Mucosa of rectum (tissue), 2 donors: ENCODE measurements at regions not wholly inside any gene's neighbourhood (a gene's known extent, or its start where the extent isn't known, plus 50 kb on each side); places are given as distances from the start of the nearest gene placed in this dataset.

Source experiments
- H3K27ac ChIP-seq, 2 donors: one replicate each; pipeline ENCODE4 v1.7.0; 2013; ENCODE audit warnings: inconsistent platforms in 2 of 2, low read depth in 2 of 2, low read length in 2 of 2
- H3K27me3 ChIP-seq, 2 donors: one replicate each; pipeline ENCODE4 v1.7.0; 2013; ENCODE audit warnings: low read length in 2 of 2; ENCODE audit not compliant: control insufficient read depth in 2 of 2, insufficient read depth in 2 of 2
- H3K36me3 ChIP-seq, 2 donors: one replicate each; pipeline ENCODE4 v1.7.0; 2013; ENCODE audit warnings: low read length in 2 of 2; ENCODE audit not compliant: control insufficient read depth in 2 of 2, insufficient read depth in 2 of 2
- H3K4me1 ChIP-seq, 2 donors: one replicate each; pipeline ENCODE4 v1.7.0; 2013; ENCODE audit warnings: low read length in 2 of 2, mild to moderate bottlenecking in 1 of 2; ENCODE audit not compliant: control insufficient read depth in 2 of 2, insufficient read depth in 2 of 2
- H3K4me3 ChIP-seq, 2 donors: one replicate each; pipeline ENCODE4 v1.7.0; 2013; ENCODE audit warnings: low read length in 2 of 2
- H3K9ac ChIP-seq, 2 donors: one replicate each; pipeline ENCODE4 v1.7.0; 2013; ENCODE audit warnings: low read length in 2 of 2, low read depth in 1 of 2, mild to moderate bottlenecking in 1 of 2
- H3K9me3 ChIP-seq, 2 donors: one replicate each; pipeline ENCODE4 v1.7.0; 2013; ENCODE audit warnings: low read length in 2 of 2; ENCODE audit not compliant: control insufficient read depth in 2 of 2
- donor health status: healthy.
- donor health status: Normal muscosa, but diverticular disease.

DNA sequence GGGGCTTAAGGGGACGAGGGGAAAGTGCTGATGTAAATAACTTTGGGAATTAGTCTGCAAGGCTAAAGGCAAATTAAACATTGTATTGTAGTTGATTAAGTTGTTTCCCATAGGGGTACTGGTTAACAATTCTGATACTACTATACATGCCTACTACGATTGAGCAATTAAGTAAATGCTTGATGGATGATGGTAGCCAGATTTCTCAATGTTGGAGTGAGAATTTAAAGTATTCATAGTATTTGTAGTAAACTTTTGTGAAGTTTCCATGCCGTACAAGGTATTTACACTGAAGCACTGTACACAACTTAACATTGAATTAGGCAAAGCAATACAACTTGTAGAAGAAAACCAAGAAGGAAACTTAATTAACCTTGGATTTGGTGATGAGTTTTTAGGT, 852.3 kb downstream of the QKI start:
- Histone ChIP-seq H3K36me3 (no peaks in the 10 kb centered on the region), H3K4me3 (no peak overlapping the region), H3K27me3 (no peaks in the 10 kb centered on the region), H3K27ac (no peak overlapping the region), H3K9me3 (peaks cover 0 to 2% of the 10 kb centered on the region in 2 donors), H3K4me1 (no peaks in the 10 kb centered on the region), H3K9ac (no peak overlapping the region)

DNA sequence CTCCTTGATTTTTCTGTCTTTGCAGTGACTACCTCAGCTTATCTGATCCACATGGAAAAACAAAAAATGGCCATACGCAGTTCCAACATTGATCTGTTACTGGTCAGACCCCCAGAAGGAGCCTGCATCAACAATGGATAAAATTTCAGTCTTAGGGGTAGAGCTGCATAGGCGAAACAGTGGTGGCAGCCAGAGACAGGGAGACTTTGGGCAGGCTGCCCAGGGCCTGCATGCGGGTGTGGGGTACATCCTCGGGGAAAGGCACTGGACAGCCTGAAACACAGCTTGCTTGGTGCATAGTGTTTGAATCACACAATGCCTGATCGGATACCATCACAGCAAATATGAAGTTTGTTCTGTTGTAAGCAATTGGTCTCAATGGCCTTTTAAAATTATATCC, 847.8 kb downstream of the QKI start:
- H3K36me3 ChIP-seq: no peaks in the 10 kb centered on the region
- no peak overlapping the region for H3K9ac ChIP-seq
- no peaks in the 10 kb centered on the region for H3K27me3 ChIP-seq
- H3K27ac ChIP-seq: no peak overlapping the region
- H3K4me3 ChIP-seq: no peak overlapping the region
- peaks cover 0 to 2% of the 10 kb centered on the region in 2 donors for H3K9me3 ChIP-seq
- no peaks in the 10 kb centered on the region for H3K4me1 ChIP-seq

DNA sequence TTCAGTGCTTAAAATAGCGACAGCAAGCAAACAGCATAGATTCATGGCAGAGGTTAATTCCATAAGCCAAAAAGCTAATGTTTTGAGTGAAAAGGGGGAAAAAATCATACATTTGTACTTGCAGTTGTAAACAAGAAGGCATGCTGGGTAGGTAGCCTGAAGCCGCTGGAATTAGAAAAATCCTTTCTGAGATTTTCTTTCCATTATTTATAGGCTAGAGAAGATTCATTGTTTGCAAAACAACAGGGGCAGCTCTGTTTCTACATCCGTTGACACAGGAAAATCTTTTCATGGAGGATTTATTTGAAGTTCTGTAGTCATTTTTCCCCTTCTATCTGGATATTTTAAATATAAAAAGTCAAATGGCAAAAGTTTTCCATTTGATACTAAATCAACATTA, 843.9 kb downstream of the QKI start:
- H3K9ac ChIP-seq: no peak overlapping the region
- no peaks in the 10 kb centered on the region for H3K36me3 ChIP-seq
- peaks cover 0 to 3% of the 10 kb centered on the region in 2 donors for H3K9me3 ChIP-seq
- H3K4me3 ChIP-seq: no peak overlapping the region
- H3K27me3 ChIP-seq: no peaks in the 10 kb centered on the region
- H3K4me1 ChIP-seq: no peaks in the 10 kb centered on the region
- H3K27ac ChIP-seq: no peak overlapping the region

DNA sequence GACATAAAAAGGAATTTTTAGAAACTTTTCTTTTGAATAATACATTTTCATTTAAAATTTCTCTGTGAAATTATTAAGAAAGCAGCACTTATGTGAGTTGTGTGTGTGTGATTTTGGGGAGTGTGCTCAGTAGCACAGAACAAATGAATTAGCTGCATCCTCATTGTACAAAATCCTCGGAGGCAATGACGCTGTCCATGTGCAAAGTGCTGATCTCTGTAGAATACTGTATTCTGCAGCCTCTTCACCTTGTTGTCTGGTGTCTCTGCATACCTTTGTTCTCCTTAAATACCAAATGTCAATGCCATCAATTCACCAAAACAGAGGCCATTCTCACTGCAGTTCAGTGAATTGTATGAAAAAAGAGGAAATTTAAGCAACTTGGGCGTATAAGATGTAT, 838.4 kb downstream of the QKI start:
- no peak overlapping the region for H3K27ac ChIP-seq
- no peak overlapping the region for H3K4me3 ChIP-seq
- no peak overlapping the region for H3K9ac ChIP-seq
- H3K36me3 ChIP-seq: no peaks in the 10 kb centered on the region
- peaks cover 0 to 5% of the 10 kb centered on the region in 2 donors for H3K9me3 ChIP-seq
- H3K27me3 ChIP-seq: no peaks in the 10 kb centered on the region
- no peaks in the 10 kb centered on the region for H3K4me1 ChIP-seq

DNA sequence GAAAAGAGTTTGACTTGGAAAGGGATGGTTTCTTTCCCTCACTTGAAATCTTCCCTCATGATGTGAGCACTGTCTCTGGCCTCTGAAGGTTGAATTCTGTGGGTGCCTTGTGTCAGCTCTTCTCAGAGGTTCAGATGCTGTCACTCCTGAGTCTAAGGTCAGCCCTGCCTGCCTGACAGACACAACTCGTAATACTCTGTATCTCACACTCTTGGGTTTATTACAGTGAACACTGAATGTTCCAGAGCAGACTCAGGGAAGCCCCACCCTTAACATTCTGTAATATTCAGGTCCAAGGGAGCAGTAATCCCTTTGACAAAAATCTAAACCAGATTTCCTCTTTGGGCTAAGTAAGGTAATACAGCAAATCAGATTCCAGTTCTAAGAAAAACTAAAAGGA, 837.8 kb downstream of the QKI start:
- Histone ChIP-seq H3K4me3 (no peak overlapping the region), H3K4me1 (no peaks in the 10 kb centered on the region), H3K9me3 (peaks cover 0 to 5% of the 10 kb centered on the region in 2 donors), H3K36me3 (no peaks in the 10 kb centered on the region), H3K27me3 (no peaks in the 10 kb centered on the region), H3K27ac (no peak overlapping the region), H3K9ac (no peak overlapping the region)

DNA sequence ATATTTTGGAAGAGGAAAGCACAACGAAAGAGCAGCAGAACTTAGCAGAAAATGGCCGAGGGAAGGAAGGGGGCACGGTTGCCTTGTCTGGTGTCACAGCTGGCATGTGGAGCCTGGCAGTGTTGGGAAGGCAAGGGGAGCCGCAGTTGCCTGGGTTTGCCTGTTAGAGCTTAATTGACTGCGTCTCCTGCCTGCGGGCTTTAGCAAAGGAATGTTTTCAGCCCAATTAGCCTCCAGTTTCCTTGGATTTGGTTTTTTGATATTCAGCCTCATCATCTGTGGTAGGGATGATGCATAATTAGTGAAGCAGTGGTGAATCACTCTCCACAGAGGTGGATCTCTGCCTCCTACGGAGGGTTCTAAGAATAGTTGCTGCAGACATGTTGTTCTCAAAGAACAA, 832.6 kb downstream of the QKI start:
- H3K4me1 ChIP-seq: no peaks in the 10 kb centered on the region
- H3K9me3 ChIP-seq: no peaks in the 10 kb centered on the region
- H3K27me3 ChIP-seq: no peaks in the 10 kb centered on the region
- no peak overlapping the region for H3K27ac ChIP-seq
- no peaks in the 10 kb centered on the region for H3K36me3 ChIP-seq
- H3K4me3 ChIP-seq: no peak overlapping the region
- H3K9ac ChIP-seq: no peak overlapping the region

DNA sequence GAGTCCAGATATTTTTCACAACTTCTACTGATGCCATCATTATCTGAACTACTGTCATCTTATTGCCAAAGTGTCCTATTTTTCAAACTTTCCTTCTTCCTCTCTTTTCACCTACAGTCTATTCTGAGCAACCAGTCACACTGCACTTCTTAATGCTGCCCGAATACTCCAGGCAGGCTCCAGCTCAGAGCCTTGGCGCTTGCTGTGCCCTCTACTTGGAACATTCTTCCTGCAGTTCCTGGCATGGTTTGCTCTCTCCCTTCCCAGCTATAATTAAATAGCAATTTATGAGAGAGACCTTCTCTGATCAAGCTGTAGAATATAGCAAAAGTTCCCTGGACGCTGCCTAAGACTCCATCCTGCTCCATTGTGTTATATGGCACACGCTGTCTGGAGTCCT, 831.6 kb downstream of the QKI start:
- no peaks in the 10 kb centered on the region for H3K9me3 ChIP-seq
- no peaks in the 10 kb centered on the region for H3K36me3 ChIP-seq
- no peak overlapping the region for H3K4me3 ChIP-seq
- no peak overlapping the region for H3K9ac ChIP-seq
- H3K27me3 ChIP-seq: no peaks in the 10 kb centered on the region
- H3K27ac ChIP-seq: no peak overlapping the region
- no peaks in the 10 kb centered on the region for H3K4me1 ChIP-seq

DNA sequence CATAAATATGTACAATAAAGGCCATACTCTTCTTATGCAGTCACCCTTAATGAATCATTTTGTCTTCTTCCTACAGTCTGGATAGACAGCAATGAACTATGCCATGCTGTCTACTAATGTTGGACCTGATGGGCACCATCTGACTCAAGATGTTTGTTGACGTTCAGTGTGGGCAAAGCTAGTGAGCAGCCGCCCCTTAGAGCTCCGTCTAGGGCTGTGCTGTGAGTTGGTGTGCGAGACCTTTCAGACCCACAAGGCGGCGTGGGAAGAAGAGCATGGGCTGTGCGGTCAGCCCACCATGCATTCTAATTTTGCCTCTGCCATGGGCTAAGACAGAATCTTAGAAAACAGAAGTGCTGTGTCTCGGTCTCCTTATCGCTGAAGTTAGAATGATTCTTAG, 829.4 kb downstream of the QKI start:
- no peak overlapping the region for H3K27ac ChIP-seq
- no peak overlapping the region for H3K4me3 ChIP-seq
- no peaks in the 10 kb centered on the region for H3K4me1 ChIP-seq
- H3K9me3 ChIP-seq: peaks cover 0 to 4% of the 10 kb centered on the region in 2 donors
- H3K36me3 ChIP-seq: no peaks in the 10 kb centered on the region
- no peak overlapping the region for H3K9ac ChIP-seq
- H3K27me3 ChIP-seq: no peaks in the 10 kb centered on the region

DNA sequence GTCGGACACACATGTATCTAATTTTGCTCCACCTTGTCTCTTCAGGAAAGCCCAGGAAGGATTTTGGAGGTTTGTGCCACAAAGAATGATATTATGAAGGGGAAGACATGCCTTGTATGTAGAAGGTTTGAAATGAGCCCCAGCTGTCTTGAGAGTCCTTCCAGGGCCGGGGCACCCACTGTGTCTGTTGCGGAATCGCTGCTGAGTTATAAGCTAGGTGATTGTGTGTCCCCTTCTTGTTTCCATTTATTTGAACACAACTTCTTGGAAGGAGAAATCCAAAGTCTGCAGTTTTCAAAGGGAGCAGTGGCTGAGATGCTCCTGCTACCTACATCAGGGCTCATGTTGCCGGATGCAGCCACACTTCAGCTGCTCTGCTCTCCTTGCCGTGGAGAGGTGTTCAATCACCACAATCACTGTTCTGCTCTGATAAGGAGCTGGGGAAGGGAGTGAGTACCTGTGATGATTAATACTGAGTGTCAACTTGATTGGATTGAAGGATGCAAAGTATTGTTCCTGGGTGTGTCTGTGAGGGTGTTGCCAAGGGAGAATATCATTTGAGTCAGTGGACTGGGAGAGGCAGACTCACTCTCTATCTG, 828.6 kb downstream of the QKI start:
- Histone ChIP-seq H3K27me3 (no peaks in the 10 kb centered on the region), H3K9me3 (peaks cover 0 to 4% of the 10 kb centered on the region in 2 donors), H3K4me3 (no peak overlapping the region)

DNA sequence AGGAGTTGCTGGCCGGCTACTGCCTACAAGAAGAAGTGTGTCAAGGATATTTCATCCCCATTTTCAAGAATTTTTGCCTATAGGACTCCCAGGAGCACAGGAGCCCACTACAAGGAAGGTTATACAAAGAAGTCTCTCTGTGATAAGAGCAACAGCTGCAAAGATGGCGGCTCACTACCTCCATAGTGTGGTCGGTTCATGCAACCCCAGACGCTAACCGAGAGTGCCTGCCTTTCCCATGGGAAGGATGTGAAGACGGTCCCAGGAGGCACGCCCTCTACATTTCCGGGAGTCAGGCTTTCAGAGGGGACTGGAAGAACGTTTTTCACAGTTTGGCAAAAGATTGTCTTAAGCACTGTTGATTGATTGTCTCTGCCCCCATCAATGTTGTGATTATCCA, 816.3 kb downstream of the QKI start:
- Histone ChIP-seq H3K9me3 (no peaks in the 10 kb centered on the region), H3K4me3 (no peak overlapping the region), H3K27ac (no peak overlapping the region), H3K4me1 (no peaks in the 10 kb centered on the region), H3K36me3 (no peaks in the 10 kb centered on the region), H3K27me3 (no peaks in the 10 kb centered on the region), H3K9ac (no peak overlapping the region)

More for the DNA sequence above, 828.6 kb downstream of the QKI start:
- H3K27ac ChIP-seq: no peak overlapping the region
- H3K9ac ChIP-seq: no peak overlapping the region
- H3K36me3 ChIP-seq: no peaks in the 10 kb centered on the region
- H3K4me1 ChIP-seq: no peaks in the 10 kb centered on the region

DNA sequence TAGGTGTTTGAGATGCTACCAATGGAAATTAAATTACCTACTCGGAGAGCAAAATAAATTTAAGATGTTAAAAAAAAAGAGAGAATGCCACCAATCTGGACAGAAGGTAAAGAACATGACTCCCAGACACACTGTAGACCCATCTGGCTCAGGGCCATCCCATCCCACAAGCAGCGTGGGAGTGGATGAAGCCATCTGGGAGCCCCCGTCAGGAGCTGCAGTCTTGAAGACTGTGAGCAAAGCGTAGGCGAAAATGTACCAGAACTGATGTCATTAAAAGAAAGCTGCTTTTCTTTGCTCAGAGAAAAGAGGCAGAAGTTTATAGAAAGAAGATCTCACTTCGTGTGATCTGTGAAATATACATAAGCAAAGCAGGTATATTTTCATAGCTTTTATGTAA, 815.7 kb downstream of the QKI start:
- no peak overlapping the region for H3K9ac ChIP-seq
- H3K4me3 ChIP-seq: no peak overlapping the region
- no peak overlapping the region for H3K27ac ChIP-seq
- H3K4me1 ChIP-seq: no peaks in the 10 kb centered on the region
- no peaks in the 10 kb centered on the region for H3K36me3 ChIP-seq
- no peaks in the 10 kb centered on the region for H3K27me3 ChIP-seq
- no peaks in the 10 kb centered on the region for H3K9me3 ChIP-seq
